K562 (cell line): ENCODE measurements at regions not wholly inside any gene's neighbourhood (a gene's known extent, or its start where the extent isn't known, plus 50 kb on each side); places are given as distances from the start of the nearest gene placed in this dataset.

Experiments used
- EP300 ChIP-seq: IDR thresholded peaks from 2 replicates; pipeline ENCODE4 v1.6.1; 2012; ENCODE audit warnings: low read length, improper control_type of control experiment
- NCOR1 ChIP-seq: fragments of 450-650 bp; IDR thresholded peaks from 2 replicates; pipeline ENCODE4 v1.6.1; 2016; ENCODE audit warnings: mild to moderate bottlenecking, moderate library complexity
- PHB ChIP-seq: fragments of 250-450 bp; sonication (Bioruptor Pico); IDR thresholded peaks from 2 replicates; pipeline ENCODE4 v1.5.0; 2021
- POLR3G ChIP-seq: IDR thresholded peaks from 2 replicates; pipeline ENCODE4 v1.6.1; 2011; ENCODE audit not compliant: insufficient read length, insufficient replicate concordance; ENCODE audit errors: extremely low read depth
- RBFOX2 ChIP-seq: fragments of 200-400 bp; formaldehyde crosslinking; IDR thresholded peaks from 2 replicates; pipeline ENCODE4 v1.6.1; 2017; ENCODE audit warnings: low read depth, mild to moderate bottlenecking, low read length, moderate library complexity
- ZNF639 ChIP-seq, 2 experiments: fragments of 200-800 bp in 1 of 2; sonication (Bioruptor generic) in 1 of 2; sonication (generic) in 1 of 2; formaldehyde crosslinking in 1 of 2; IDR thresholded peaks in 1 of 2; conservative IDR thresholded peaks in 1 of 2; 2 replicates each; pipeline versions ENCODE4 v1.5.0 to v1.6.1; 2016 to 2020; ENCODE audit warnings: missing compliant biosample characterization in 1 of 2, missing genetic modification characterization in 1 of 2, missing genetic modification reagents in 1 of 2
- TF ChIP-seq, protein P1 (sequence below): sonication (generic); formaldehyde crosslinking; IDR thresholded peaks from 2 replicates; pipeline ENCODE4 v1.8.1; 2023; ENCODE audit warnings: mild to moderate bottlenecking, missing genetic modification reagents
- TF ChIP-seq, protein P2 (sequence below): fragments of 450-650 bp; formaldehyde crosslinking; IDR thresholded peaks from 2 replicates; pipeline ENCODE4 v1.4.0; 2020; ENCODE audit warnings: mild to moderate bottlenecking, moderate library complexity
- TF ChIP-seq, protein P3 (sequence below), 2 experiments: fragments of 250-450 bp in 1 of 2; fragments of 450-650 bp in 1 of 2; sonication (Bioruptor Pico) in 1 of 2; IDR thresholded peaks; 2 replicates each; pipeline versions ENCODE4 v1.6.1 to v1.8.0; 2016 to 2021; ENCODE audit warnings: mild to moderate bottlenecking in 2 of 2, moderate library complexity in 2 of 2, missing compliant biosample characterization in 1 of 2, missing genetic modification characterization in 1 of 2
- TF ChIP-seq, protein P4 (sequence below), 2 experiments: fragments of 450-650 bp; formaldehyde crosslinking in 1 of 2; IDR thresholded peaks; 2 replicates each; pipeline versions ENCODE4 v1.4.0 to v1.6.1; 2014 to 2020; ENCODE audit warnings: mild to moderate bottlenecking in 2 of 2, borderline replicate concordance in 1 of 2, low read depth in 1 of 2

DNA sequence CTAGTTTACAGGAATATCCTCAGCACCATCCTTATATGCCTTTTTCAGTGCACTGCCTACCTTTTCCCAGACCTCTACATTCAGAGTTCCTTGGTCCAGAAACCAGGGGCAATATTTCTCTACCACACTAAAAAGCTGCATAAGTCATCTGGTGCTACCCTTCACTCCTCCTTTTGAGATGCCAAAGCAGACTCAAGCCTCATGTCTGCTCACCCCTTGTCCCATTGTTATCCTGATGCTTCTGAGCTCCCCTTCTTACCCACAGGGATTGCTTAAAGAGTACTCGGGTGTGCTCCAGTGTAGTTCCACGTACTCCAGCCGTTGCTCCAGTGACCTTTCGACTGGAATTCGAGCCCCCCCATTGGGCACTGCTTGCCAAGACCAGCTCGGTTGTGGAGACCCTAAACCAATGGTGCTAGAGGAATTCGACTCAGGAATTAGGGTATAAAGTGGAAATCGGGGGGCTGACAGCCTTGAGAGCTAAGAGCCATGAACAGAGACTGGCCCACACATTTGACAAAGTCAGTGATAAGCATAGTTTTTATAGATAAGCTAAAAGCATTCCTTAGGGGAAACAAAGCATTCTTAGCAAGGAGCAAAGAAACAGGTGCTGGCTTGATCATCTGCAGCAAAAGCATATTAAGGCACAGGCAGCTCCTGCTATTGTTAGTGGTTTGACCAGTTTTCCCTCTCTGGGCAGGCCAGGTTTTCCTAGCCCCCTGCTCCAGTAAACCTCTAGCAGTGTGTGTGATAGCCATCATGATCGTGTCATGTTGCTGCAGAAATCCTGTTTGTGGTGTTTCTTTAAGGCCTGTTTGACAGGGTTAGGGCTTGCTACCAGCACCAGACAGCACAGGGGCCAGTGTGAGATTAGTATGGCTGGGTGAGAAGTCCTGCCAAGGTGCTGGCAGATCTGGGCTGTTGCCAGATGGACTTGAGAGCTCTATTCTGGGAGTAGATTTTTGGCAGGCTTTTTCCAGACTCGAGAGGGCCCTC is 57.5 kb upstream of the WDR1 start (continued):
- TF ChIP-seq, protein P1, sequence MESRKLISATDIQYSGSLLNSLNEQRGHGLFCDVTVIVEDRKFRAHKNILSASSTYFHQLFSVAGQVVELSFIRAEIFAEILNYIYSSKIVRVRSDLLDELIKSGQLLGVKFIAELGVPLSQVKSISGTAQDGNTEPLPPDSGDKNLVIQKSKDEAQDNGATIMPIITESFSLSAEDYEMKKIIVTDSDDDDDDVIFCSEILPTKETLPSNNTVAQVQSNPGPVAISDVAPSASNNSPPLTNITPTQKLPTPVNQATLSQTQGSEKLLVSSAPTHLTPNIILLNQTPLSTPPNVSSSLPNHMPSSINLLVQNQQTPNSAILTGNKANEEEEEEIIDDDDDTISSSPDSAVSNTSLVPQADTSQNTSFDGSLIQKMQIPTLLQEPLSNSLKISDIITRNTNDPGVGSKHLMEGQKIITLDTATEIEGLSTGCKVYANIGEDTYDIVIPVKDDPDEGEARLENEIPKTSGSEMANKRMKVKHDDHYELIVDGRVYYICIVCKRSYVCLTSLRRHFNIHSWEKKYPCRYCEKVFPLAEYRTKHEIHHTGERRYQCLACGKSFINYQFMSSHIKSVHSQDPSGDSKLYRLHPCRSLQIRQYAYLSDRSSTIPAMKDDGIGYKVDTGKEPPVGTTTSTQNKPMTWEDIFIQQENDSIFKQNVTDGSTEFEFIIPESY (CRISPR knock-in tag) = no peak
- TF ChIP-seq PHB (CRISPR knock-in tag) = 0 out of 2 replicates have a peak, but pooled peaks have one; percentile 48
- peak in 1 of 2 experiments; percentile 5; a peak in 1 of 4 replicates for TF ChIP-seq ZNF639 (CRISPR knock-in tag; conservative IDR thresholded peaks at IDR 0.05 in 1 of 2, IDR thresholded peaks at IDR 0.05 in 1 of 2)
- TF ChIP-seq EP300 = no peak
- TF ChIP-seq NCOR1 = no peak
- TF ChIP-seq, protein P2, sequence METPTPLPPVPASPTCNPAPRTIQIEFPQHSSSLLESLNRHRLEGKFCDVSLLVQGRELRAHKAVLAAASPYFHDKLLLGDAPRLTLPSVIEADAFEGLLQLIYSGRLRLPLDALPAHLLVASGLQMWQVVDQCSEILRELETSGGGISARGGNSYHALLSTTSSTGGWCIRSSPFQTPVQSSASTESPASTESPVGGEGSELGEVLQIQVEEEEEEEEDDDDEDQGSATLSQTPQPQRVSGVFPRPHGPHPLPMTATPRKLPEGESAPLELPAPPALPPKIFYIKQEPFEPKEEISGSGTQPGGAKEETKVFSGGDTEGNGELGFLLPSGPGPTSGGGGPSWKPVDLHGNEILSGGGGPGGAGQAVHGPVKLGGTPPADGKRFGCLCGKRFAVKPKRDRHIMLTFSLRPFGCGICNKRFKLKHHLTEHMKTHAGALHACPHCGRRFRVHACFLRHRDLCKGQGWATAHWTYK (CRISPR knock-in tag) = 0 out of 2 replicates have a peak, but pooled peaks have one; percentile 56
- TF ChIP-seq, protein P3, sequence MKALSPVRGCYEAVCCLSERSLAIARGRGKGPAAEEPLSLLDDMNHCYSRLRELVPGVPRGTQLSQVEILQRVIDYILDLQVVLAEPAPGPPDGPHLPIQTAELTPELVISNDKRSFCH (CRISPR knock-in tag; IDR thresholded peaks at IDR 0.05) = no peak
- TF ChIP-seq, protein P3 (tag; IDR thresholded peaks at IDR 0.05) = peak; percentile 82
- TF ChIP-seq POLR3G = no peak
- TF ChIP-seq, protein P4, sequence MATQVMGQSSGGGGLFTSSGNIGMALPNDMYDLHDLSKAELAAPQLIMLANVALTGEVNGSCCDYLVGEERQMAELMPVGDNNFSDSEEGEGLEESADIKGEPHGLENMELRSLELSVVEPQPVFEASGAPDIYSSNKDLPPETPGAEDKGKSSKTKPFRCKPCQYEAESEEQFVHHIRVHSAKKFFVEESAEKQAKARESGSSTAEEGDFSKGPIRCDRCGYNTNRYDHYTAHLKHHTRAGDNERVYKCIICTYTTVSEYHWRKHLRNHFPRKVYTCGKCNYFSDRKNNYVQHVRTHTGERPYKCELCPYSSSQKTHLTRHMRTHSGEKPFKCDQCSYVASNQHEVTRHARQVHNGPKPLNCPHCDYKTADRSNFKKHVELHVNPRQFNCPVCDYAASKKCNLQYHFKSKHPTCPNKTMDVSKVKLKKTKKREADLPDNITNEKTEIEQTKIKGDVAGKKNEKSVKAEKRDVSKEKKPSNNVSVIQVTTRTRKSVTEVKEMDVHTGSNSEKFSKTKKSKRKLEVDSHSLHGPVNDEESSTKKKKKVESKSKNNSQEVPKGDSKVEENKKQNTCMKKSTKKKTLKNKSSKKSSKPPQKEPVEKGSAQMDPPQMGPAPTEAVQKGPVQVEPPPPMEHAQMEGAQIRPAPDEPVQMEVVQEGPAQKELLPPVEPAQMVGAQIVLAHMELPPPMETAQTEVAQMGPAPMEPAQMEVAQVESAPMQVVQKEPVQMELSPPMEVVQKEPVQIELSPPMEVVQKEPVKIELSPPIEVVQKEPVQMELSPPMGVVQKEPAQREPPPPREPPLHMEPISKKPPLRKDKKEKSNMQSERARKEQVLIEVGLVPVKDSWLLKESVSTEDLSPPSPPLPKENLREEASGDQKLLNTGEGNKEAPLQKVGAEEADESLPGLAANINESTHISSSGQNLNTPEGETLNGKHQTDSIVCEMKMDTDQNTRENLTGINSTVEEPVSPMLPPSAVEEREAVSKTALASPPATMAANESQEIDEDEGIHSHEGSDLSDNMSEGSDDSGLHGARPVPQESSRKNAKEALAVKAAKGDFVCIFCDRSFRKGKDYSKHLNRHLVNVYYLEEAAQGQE (IDR thresholded peaks at IDR 0.05; ENCODE audit: borderline replicate concordance) = no peak
- TF ChIP-seq, protein P4 (CRISPR knock-in tag; IDR thresholded peaks at IDR 0.05; ENCODE audit: low read depth) = no peak
- 0 out of 2 replicates have a peak, but pooled peaks have one; percentile 5 for TF ChIP-seq RBFOX2
